HepG2 (cell line): ENCODE measurements at regions not wholly inside any gene's neighbourhood (a gene's known extent, or its start where the extent isn't known, plus 50 kb on each side); places are given as distances from the start of the nearest gene placed in this dataset.

ENCODE experiments used
- ARID5B ChIP-seq: IDR thresholded peaks from 2 replicates; pipeline ENCODE4 v1.4.0; 2020; ENCODE audit warnings: mild to moderate bottlenecking, missing genetic modification reagents
- ATF7-NPFF ChIP-seq: sonication (generic); formaldehyde crosslinking; IDR thresholded peaks from 2 replicates; pipeline ENCODE4 v1.8.1; 2023; ENCODE audit warnings: mild to moderate bottlenecking, low read depth, missing genetic modification reagents, moderate library complexity
- CBFB ChIP-seq: sonication (generic); formaldehyde crosslinking; IDR thresholded peaks from 2 replicates; pipeline ENCODE4 v1.4.0; 2020; ENCODE audit warnings: missing genetic modification reagents
- CBX5 ChIP-seq: sonication (generic); formaldehyde crosslinking; IDR thresholded peaks from 2 replicates; pipeline ENCODE4 v1.4.0; 2020; ENCODE audit warnings: missing genetic modification reagents, borderline replicate concordance
- FOXM1 ChIP-seq: sonication (generic); formaldehyde crosslinking; IDR thresholded peaks from 2 replicates; pipeline ENCODE4 v1.5.0; 2020; ENCODE audit warnings: missing genetic modification reagents
- GLI4 ChIP-seq: sonication (generic); formaldehyde crosslinking; IDR thresholded peaks from 2 replicates; pipeline ENCODE4 v1.5.1; 2020; ENCODE audit warnings: missing genetic modification reagents, mild to moderate bottlenecking, moderate library complexity, borderline replicate concordance
- KDM6A ChIP-seq: IDR thresholded peaks from 2 replicates; pipeline ENCODE4 v1.6.1; 2016; ENCODE audit warnings: low read depth
- RARA ChIP-seq: IDR thresholded peaks from 2 replicates; pipeline ENCODE4 v1.6.1; 2016; ENCODE audit warnings: missing genetic modification reagents, missing compliant biosample characterization
- SUZ12 ChIP-seq: fragments of 150-350 bp; IDR thresholded peaks from 2 replicates; pipeline ENCODE4 v1.6.1; 2014; ENCODE audit warnings: low read depth, low read length
- SYNCRIP ChIP-seq: fragments of 200-400 bp; formaldehyde crosslinking; IDR thresholded peaks from 2 replicates; pipeline ENCODE4 v1.6.1; 2018; ENCODE audit warnings: mild to moderate bottlenecking, low read depth, low read length; ENCODE audit not compliant: insufficient read depth
- TSC22D2 ChIP-seq: sonication (generic); formaldehyde crosslinking; IDR thresholded peaks from 2 replicates; pipeline ENCODE4 v1.5.1; 2020; ENCODE audit warnings: missing genetic modification reagents, mild to moderate bottlenecking, borderline replicate concordance
- ZBED4 ChIP-seq: sonication (generic); formaldehyde crosslinking; IDR thresholded peaks from 2 replicates; pipeline ENCODE4 v1.4.0; 2020; ENCODE audit warnings: missing genetic modification reagents, borderline replicate concordance
- ZBTB7B ChIP-seq: sonication (generic); formaldehyde crosslinking; IDR thresholded peaks from 2 replicates; pipeline ENCODE4 v1.4.0; 2020; ENCODE audit warnings: missing genetic modification reagents
- ZFX ChIP-seq: sonication (generic); formaldehyde crosslinking; IDR thresholded peaks from 2 replicates; pipeline ENCODE4 v1.4.0; 2020; ENCODE audit warnings: mild to moderate bottlenecking, low read depth, missing genetic modification reagents, moderate library complexity
- ZNF33A ChIP-seq: sonication (generic); formaldehyde crosslinking; IDR thresholded peaks from 2 replicates; pipeline ENCODE4 v1.5.1; 2020; ENCODE audit warnings: missing genetic modification reagents, mild to moderate bottlenecking, moderate library complexity, borderline replicate concordance
- ZNF609 ChIP-seq: sonication (generic); formaldehyde crosslinking; IDR thresholded peaks from 2 replicates; pipeline ENCODE4 v1.4.0; 2020; ENCODE audit warnings: mild to moderate bottlenecking, missing genetic modification reagents, borderline replicate concordance

GRCh38 chr2:109680523-109681297, 66.5 kb downstream of the SOWAHC start (continued):
- no peak for TF ChIP-seq ZFX (CRISPR knock-in tag)
- TF ChIP-seq GLI4 (CRISPR knock-in tag): no peak
- TF ChIP-seq ZNF609 (CRISPR knock-in tag): 0 out of 2 replicates have a peak, but pooled peaks have one; percentile 25
- TF ChIP-seq RARA: peak; percentile 17; the same call in 1 of the 2 replicates
- TF ChIP-seq CBFB: no peak
- no peak for TF ChIP-seq FOXM1 (CRISPR knock-in tag)
- TF ChIP-seq KDM6A (CRISPR knock-in tag): no peak
- TF ChIP-seq TSC22D2 (CRISPR knock-in tag): no peak
- no peak for TF ChIP-seq ATF7-NPFF
- TF ChIP-seq ZBED4 (CRISPR knock-in tag): no peak
- no peak for TF ChIP-seq SYNCRIP
- peak; percentile 44; the same call in 1 of the 2 replicates for TF ChIP-seq ARID5B
- no peak for TF ChIP-seq SUZ12
- TF ChIP-seq CBX5: no peak
- peak; percentile 68 for TF ChIP-seq ZBTB7B
- TF ChIP-seq ZNF33A: no peak
